ENCODE measurements at regions not wholly inside any gene's neighbourhood (a gene's known extent, or its start where the extent isn't known, plus 50 kb on each side); places are given as distances from the start of the nearest gene placed in this dataset.

GRCh38 chr14:34208532-34208931 lies 253.5 kb downstream of the SPTSSA start:
- no peak for FAIRE-seq

- FAIRE-seq, result no peak
Measured at GRCh38 chr14:34205799-34206198, 254.9 kb upstream of the EGLN3 start.

GRCh38 chr14:34204774-34205173 lies 253.9 kb upstream of the EGLN3 start:
- no peak for FAIRE-seq

DNA sequence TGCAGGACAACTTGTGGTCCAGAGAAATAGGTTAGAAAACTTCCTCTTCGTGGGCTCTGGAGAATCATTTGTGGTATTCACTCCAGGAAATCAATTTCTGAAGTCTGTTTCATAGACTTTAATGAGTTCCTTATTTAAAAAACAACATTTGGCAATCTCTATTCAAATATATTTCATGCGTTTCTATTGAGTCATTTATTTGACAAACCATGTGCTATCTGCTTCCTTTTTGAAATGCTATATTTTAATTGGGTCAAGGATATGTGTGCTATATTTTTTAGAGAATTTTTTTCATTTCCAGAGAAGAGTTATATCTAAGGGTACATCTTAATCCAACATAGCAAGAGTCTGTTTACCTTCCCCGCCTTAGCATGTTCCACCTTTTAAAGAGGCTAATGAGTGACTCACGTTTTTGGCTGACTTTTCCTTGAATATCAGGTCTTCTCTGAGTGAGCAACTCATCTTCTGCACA lies 252.4 kb upstream of the EGLN3 start:
- FAIRE-seq, result no peak

DNA sequence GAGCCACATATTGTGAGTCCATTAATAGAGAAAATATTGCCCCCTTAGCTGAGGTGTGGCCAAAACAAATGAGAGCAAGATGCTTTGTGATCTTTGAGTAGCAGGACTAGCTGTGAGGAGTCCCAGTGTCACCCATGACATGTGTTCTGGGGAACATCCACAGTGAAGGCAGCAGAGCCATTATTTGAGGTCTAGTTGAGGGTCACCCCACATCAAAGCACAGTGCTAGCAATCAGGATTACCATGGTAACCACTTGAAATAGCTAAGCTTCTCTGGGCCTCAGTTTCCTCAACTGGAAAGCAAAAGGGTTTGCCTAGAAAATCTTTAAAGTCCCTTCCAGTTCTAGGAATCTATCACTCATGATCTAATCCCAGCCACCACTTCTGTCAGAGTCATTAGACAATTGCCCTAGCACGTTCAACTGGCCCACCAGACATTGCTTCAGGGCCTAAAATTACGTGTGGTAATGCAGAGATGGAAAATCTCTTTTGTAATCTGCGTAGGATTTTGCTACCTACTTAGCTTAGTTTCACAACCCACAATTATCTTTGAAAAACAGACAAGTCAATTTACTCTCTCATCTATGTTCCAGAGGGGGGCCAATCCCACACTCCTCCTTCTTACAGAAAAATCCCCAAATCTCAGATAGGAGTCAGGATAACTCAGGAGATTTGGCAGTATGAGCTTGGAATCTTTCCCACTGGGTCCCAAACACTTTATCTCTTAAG lies 251.2 kb upstream of the EGLN3 start:
- FAIRE-seq, result no peak

DNA sequence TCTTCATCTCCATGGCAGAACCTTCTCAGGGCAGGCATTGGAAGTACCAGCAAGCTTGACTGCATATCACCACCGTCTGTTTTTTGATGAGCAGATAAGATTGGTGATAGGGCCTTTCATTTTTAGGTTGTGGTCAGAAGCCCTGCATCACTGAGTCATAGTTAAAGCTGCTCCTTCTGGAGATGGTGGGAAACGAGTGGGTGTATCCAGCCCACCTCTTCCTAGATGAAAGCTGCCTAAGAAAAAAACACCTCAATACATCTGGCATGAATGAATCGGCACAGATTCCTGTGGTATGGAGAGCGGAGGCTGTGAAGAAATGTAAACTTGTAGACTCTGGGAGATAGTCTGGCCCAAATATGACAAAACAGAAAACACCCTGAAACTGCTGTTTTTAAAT lies 248.7 kb upstream of the EGLN3 start:
- no peak for FAIRE-seq

GRCh38 chr14:34198096-34198495 lies 247.2 kb upstream of the EGLN3 start:
- FAIRE-seq, result no peak

- no peak for FAIRE-seq
Measured at GRCh38 chr14:34195964-34196363, 245.1 kb upstream of the EGLN3 start.

DNA sequence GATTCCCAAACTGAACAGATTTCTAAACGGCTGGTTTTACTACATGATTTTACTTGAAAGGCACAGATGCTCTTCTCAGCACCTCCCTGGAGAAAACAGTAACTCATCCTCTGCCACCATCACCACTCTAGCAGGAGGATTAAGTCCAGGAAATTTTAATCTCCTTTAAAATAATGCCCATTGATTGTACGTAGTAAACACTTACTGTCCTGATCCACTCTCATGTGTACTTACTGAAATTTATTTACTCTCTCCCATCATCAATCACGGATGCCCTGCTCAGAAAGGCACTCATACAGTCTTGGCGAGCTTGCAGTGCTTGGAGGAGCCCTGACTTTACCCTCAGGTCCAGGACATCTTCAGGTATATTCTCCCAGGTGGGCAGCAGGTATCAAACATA lies 239.8 kb upstream of the EGLN3 start:
- no peak for FAIRE-seq

- FAIRE-seq, result no peak
Measured at GRCh38 chr14:34189866-34190265, 239.0 kb upstream of the EGLN3 start.

- FAIRE-seq, result no peak
Measured at GRCh38 chr14:34187519-34188044, 236.7 kb upstream of the EGLN3 start.

- FAIRE-seq, result no peak
Measured at GRCh38 chr14:34187061-34187460, 236.2 kb upstream of the EGLN3 start.

GRCh38 chr14:34184126-34184525 lies 233.3 kb upstream of the EGLN3 start:
- no peak for FAIRE-seq

GRCh38 chr14:34183478-34183877 lies 232.6 kb upstream of the EGLN3 start:
- no peak for FAIRE-seq

- FAIRE-seq, result no peak
Measured at GRCh38 chr14:34181338-34181737, 230.5 kb upstream of the EGLN3 start.

DNA sequence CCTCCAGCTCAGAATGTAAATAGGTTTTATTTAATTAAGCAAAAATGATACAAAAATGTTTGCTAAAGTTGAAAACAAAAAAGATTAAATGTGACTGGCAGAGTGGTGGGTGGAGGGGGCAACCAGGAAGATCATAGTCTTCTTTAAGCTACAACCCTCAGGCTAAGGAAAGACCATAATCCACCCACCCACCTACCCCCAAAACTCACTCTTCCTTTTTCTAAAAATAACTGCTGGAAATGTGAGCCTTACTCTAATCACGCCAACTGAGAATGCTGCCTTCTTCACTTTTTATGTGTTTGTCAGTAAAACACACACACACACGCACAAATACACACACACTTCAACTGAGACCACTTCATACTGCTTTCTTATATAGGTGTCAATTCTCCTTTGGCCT lies 230.0 kb upstream of the EGLN3 start:
- FAIRE-seq, result no peak

DNA sequence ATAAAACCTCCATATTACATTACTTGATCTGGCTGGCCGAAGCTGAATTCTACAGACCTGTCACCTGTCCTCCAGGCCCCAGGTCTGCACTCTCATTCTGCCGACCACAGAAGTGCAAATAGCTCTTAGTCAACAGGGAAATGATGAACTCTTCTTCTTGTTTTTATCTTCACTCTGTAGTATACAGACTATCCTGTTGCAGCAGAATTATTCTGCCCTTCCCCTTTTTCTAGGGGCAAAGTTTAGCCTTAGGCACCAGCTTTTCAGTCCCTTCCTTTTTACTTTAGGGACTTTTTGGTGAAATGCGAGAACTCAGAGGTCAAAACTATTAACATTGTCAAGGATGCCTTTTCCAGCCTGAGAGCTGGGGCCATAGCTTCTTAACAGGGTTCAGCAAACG lies 229.6 kb upstream of the EGLN3 start:
- no peak for FAIRE-seq

GRCh38 chr14:34179727-34180126 lies 228.9 kb upstream of the EGLN3 start:
- FAIRE-seq, result no peak

DNA sequence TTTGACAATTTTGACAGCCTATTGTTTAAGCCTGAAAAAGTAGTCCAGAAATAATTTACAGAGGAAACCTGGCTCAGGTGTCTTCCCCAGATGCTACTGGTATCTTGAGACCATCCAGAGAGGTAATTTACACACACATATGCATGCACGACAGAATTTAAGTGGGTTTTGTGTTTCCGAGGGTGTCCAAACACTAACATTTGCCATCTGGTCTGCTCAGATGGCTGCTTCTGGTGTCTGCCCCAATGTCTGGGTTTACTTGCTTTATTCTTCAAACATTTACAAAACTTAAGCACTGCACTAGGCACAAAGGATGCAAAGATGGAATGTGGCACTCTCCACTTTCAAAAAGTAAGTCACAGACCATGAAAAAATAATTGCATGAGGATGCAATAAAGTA lies 226.6 kb upstream of the EGLN3 start:
- no peak for FAIRE-seq

DNA sequence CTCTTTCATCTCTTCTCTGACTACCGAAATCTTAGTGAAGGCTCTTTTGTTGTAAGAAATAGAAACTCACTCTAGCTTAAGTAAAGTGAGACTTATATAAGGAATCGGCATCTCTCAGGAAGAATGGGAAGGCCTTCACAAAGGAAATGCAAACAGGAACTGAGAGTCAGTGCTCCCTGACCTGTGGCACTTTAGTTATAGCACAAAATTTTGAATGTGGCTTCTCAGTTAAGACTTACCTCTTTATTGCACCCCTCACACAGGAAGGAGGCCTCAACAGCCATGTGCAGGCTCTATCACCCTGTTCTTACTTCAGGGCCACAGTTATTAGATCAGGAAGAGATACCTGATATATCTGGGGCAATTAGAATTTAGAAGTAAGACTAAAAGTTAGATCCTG lies 224.7 kb upstream of the EGLN3 start:
- no peak for FAIRE-seq

DNA sequence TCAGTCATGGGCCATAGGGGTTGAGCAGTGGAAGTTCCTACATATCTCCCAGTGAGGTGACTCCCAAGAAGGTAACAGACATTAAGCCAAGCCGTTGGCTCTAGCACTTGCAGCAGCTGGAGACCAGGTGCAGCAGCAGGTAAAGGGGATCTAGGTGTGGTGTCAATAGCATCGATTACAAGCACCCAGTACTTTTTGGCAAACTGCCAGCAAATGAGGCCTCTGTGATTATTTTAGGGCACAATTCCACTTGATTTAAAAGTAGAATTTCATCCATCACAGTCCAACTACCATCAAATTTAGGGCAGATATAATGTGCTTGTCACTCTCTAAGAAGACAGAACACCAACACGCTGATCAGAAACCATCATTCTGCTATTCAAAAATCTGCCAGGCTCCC lies 224.1 kb upstream of the EGLN3 start:
- FAIRE-seq, result no peak

GRCh38 chr14:34173916-34174315 lies 223.0 kb upstream of the EGLN3 start:
- no peak for FAIRE-seq

GRCh38 chr14:34172550-34173368 lies 221.9 kb upstream of the EGLN3 start:
- FAIRE-seq, result no peak

GRCh38 chr14:34172173-34172451 lies 221.2 kb upstream of the EGLN3 start:
- no peak for FAIRE-seq
